ENCODE measurements at regions not wholly inside any gene's neighbourhood (a gene's known extent, or its start where the extent isn't known, plus 50 kb on each side); places are given as distances from the start of the nearest gene placed in this dataset.

DNA sequence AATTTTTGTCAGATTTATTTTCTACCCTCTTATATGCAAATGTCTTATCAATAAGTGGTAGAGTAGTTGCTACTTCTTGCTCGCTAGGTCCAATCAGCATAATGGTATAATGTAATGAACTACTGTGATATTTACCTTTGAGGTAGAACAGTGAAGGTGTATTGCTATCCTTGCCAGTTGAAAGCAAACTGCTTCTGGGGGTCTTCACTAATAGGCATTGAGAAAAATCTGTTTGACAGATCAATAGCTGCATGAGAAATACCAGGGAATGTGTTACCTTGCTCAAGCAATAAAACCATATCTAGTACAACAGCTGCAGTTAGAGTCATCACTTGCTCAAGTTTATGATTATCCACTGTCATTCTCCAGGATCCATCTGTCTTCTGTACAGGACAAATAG, 50.1 kb upstream of the EFEMP1 start:
- TF ChIP-seq, protein P1, sequence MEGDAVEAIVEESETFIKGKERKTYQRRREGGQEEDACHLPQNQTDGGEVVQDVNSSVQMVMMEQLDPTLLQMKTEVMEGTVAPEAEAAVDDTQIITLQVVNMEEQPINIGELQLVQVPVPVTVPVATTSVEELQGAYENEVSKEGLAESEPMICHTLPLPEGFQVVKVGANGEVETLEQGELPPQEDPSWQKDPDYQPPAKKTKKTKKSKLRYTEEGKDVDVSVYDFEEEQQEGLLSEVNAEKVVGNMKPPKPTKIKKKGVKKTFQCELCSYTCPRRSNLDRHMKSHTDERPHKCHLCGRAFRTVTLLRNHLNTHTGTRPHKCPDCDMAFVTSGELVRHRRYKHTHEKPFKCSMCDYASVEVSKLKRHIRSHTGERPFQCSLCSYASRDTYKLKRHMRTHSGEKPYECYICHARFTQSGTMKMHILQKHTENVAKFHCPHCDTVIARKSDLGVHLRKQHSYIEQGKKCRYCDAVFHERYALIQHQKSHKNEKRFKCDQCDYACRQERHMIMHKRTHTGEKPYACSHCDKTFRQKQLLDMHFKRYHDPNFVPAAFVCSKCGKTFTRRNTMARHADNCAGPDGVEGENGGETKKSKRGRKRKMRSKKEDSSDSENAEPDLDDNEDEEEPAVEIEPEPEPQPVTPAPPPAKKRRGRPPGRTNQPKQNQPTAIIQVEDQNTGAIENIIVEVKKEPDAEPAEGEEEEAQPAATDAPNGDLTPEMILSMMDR (IDR thresholded peaks at IDR 0.05; ENCODE audit: partially characterized antibody, unreplicated experiment), result no peak
- H3K27me3 Mint-ChIP-seq (ENCODE audit: unreplicated experiment), result peaks cover 2% of the 10 kb centered on the region
- H3K27ac Mint-ChIP-seq (ENCODE audit: unreplicated experiment), result no peak overlapping the region
- no peak overlapping the region for H3K4me3 Mint-ChIP-seq (ENCODE audit: unreplicated experiment)
- no peak for DNase-seq
- no peaks in the 10 kb centered on the region for H3K4me1 Mint-ChIP-seq (ENCODE audit: low read depth, unreplicated experiment)
- H3K36me3 Mint-ChIP-seq (ENCODE audit: unreplicated experiment), result no peaks in the 10 kb centered on the region
- H3K9me3 Mint-ChIP-seq (ENCODE audit: unreplicated experiment), result peaks cover 4% of the 10 kb centered on the region

DNA sequence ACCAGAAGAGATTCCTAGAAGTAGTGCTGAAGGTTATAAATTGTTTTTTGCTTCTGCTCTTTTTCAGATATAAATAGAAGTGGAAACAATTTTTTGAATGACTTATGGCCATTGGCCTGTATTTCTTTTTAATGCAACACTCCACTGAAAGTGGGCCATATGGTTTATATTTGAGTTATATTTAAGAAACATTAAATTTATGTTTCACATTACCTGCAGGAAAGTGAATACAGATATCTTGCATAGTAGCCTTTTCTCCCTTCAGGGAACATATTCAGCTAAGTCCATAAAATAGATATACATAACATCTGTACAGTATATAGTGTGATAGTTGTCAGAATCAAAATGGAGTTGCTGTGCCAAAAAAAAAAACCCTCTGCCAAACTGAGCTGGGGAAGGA, 53.1 kb upstream of the EFEMP1 start:
- DNase-seq, result no peak
- no peaks in the 10 kb centered on the region for H3K27me3 Mint-ChIP-seq (ENCODE audit: unreplicated experiment)
- H3K27ac Mint-ChIP-seq (ENCODE audit: unreplicated experiment), result no peak overlapping the region
- H3K4me1 Mint-ChIP-seq (ENCODE audit: low read depth, unreplicated experiment), result peaks cover 2% of the 10 kb centered on the region
- peaks cover 4% of the 10 kb centered on the region for H3K9me3 Mint-ChIP-seq (ENCODE audit: unreplicated experiment)
- no peaks in the 10 kb centered on the region for H3K36me3 Mint-ChIP-seq (ENCODE audit: unreplicated experiment)
- H3K4me3 Mint-ChIP-seq (ENCODE audit: unreplicated experiment), result no peak overlapping the region
- TF ChIP-seq, protein P1 (IDR thresholded peaks at IDR 0.05; ENCODE audit: partially characterized antibody, unreplicated experiment), result no peak

DNA sequence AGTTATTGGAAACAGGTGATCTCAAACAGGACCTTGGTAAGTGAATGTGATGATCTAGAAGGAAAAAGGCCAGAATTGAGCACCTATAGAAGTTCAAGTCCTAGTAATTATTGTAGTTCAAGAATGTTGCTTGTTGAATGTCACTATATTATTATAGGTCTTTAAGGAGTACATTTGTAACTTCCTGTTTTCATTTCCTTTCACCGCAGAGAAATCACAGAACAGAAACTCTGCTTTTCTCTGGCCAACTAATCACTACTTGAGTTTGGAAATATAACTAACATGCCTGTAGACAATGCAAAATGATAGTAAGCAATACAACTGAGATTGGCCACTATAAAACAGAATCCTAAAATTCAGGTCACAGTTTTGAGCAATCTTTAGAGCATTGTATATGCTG, 61.8 kb upstream of the EFEMP1 start:
- Mint-ChIP-seq H3K27me3 (ENCODE audit: unreplicated experiment) (peaks cover 2% of the 10 kb centered on the region), H3K4me3 (ENCODE audit: unreplicated experiment) (no peak overlapping the region), H3K27ac (ENCODE audit: unreplicated experiment) (no peak overlapping the region), H3K4me1 (ENCODE audit: low read depth, unreplicated experiment) (peaks cover 4% of the 10 kb centered on the region), H3K36me3 (ENCODE audit: unreplicated experiment) (no peaks in the 10 kb centered on the region), H3K9me3 (ENCODE audit: unreplicated experiment) (peaks cover 2% of the 10 kb centered on the region)
- DNase-seq, result no peak
- TF ChIP-seq, protein P1 (IDR thresholded peaks at IDR 0.05; ENCODE audit: partially characterized antibody, unreplicated experiment), result no peak

DNA sequence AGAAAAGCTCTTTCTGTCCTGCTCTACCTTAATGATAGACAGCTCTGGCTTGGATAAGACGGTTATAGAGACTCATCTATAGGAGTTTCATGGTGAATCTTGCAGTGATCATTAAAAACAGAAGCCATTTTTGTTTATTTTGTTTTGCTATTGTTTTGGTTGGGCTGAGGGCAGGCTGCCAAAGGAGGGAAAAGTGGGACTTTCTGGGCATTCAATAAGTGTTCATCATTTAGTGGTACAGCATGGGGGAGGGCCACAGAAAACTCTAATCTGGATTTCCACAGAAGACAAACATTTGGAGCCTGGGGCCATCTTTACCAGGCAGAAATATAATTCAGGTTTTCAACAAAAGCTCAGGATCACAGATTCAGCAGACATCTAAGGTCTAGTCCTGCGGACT, 62.4 kb upstream of the EFEMP1 start:
- Mint-ChIP-seq H3K4me1 (ENCODE audit: low read depth, unreplicated experiment) (peaks cover 4% of the 10 kb centered on the region), H3K27ac (ENCODE audit: unreplicated experiment) (no peak overlapping the region), H3K36me3 (ENCODE audit: unreplicated experiment) (no peaks in the 10 kb centered on the region), H3K27me3 (ENCODE audit: unreplicated experiment) (peaks cover 2% of the 10 kb centered on the region), H3K4me3 (ENCODE audit: unreplicated experiment) (no peak overlapping the region), H3K9me3 (ENCODE audit: unreplicated experiment) (peaks cover 2% of the 10 kb centered on the region)
- TF ChIP-seq, protein P1 (IDR thresholded peaks at IDR 0.05; ENCODE audit: partially characterized antibody, unreplicated experiment), result no peak
- DNase-seq, result no peak

DNA sequence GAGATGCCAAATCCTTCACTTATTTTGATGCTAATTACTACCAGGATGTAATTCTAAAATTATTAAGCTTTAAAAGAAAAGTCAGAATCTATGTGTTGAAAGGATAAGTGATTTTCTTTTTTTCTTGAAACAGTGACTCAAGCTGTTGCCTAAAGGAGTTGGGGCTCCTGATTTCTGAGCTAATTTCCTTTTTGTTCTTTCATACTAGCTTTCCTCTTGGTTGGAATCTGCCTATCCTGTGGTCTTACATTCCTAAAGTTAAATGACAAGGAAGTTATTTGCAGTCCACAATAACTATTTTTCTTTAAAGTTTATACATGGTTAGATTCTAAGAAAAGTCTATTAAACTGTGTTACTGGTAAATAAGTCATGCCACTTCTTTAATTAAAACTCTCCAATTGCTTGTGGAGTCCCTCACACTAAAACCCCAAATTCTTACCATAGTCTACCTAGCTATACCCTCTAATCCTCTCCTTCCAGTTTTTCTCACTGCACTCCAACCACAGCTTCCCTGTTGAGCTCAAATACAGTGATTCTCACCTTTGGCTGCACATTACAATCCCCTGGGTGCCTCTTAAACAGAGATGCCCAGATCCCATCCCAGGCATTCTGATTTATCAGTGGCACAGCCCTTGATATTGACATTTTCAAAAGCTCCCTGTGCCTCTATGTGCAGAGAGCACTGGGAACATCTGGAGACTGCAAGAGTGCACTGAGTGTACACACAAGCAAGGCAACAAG, 63.3 kb upstream of the EFEMP1 start:
- H3K27me3 Mint-ChIP-seq (ENCODE audit: unreplicated experiment), result peaks cover 4% of the 10 kb centered on the region
- TF ChIP-seq, protein P1 (IDR thresholded peaks at IDR 0.05; ENCODE audit: partially characterized antibody, unreplicated experiment), result no peak
- H3K4me1 Mint-ChIP-seq (ENCODE audit: low read depth, unreplicated experiment), result peaks cover 2% of the 10 kb centered on the region
- peaks cover 2% of the 10 kb centered on the region for H3K9me3 Mint-ChIP-seq (ENCODE audit: unreplicated experiment)
- no peaks in the 10 kb centered on the region for H3K36me3 Mint-ChIP-seq (ENCODE audit: unreplicated experiment)
- DNase-seq, result no peak
- H3K4me3 Mint-ChIP-seq (ENCODE audit: unreplicated experiment), result no peak overlapping the region
- H3K27ac Mint-ChIP-seq (ENCODE audit: unreplicated experiment), result no peak overlapping the region

Data from glutamatergic neuron (in vitro differentiated cells).